Activated T-cell treated with anti-CD3 and anti-CD28 coated beads, Interleukin-2, amount 50 U/mL, for 4 hours (primary cell): ENCODE measurements at regions not wholly inside any gene's neighbourhood (a gene's known extent, or its start where the extent isn't known, plus 50 kb on each side); places are given as distances from the start of the nearest gene placed in this dataset.
"Not testable (repeated sequence)": the region's sequence is repeated elsewhere in the genome, so short reads cannot be mapped to it uniquely, and the experiment has no call there.

Source experiments
- ATAC-seq, 2 donors: fragments of 200-7000 bp; cut with Tn5 transposase; one replicate each; pipeline ENCODE4 v1.10.0; 2021
- DNase-seq: peaks from one replicate; pipeline ENCODE4 v3.0.0-alpha.2; 2020
- H3K27me3 Mint-ChIP-seq: one replicate; pipeline ENCODE4 v1.8.0; 2021; ENCODE audit warnings: low read depth, mixed read lengths
- H3K36me3 Mint-ChIP-seq: one replicate; pipeline ENCODE4 v1.8.0; 2022; ENCODE audit warnings: mixed read lengths; ENCODE audit not compliant: insufficient read depth
- H3K4me1 Mint-ChIP-seq: one replicate; pipeline ENCODE4 v1.8.0; 2021; ENCODE audit warnings: low read depth, mixed read lengths
- H3K4me3 Mint-ChIP-seq: one replicate; pipeline ENCODE4 v1.8.0; 2021; ENCODE audit warnings: mild to moderate bottlenecking, moderate library complexity, mixed read lengths
- H3K9me3 Mint-ChIP-seq: one replicate; pipeline ENCODE4 v1.8.0; 2021; ENCODE audit warnings: mixed read lengths

- Mint-ChIP-seq H3K27me3 (no peaks in the 10 kb centered on the region), H3K9me3 (peaks cover 5% of the 10 kb centered on the region), H3K4me1 (no peaks in the 10 kb centered on the region), H3K36me3 (no peaks in the 10 kb centered on the region), H3K4me3 (no peak overlapping the region)
- ATAC-seq (no peak), DNase-seq (no peak)
Observed at GRCh38 chr18:8908792-8909510, 193.5 kb upstream of the NDUFV2 start.

- H3K4me3 Mint-ChIP-seq, result no peak overlapping the region
- no peaks in the 10 kb centered on the region for H3K27me3 Mint-ChIP-seq
Observed at GRCh38 chr18:8910186-8910822, 192.2 kb upstream of the NDUFV2 start.

GRCh38 chr18:8910843-8911242, 191.7 kb upstream of the NDUFV2 start:
- H3K4me1 Mint-ChIP-seq, result peaks cover 2% of the 10 kb centered on the region

More at GRCh38 chr18:8910186-8910822, 192.2 kb upstream of the NDUFV2 start:
- ATAC-seq, result no peak
- H3K36me3 Mint-ChIP-seq, result no peaks in the 10 kb centered on the region
- peaks cover 14% of the 10 kb centered on the region for H3K9me3 Mint-ChIP-seq
- peaks cover 2% of the 10 kb centered on the region for H3K4me1 Mint-ChIP-seq
- no peak for DNase-seq

GRCh38 chr18:8911408-8912340, 190.8 kb upstream of the NDUFV2 start:
- Mint-ChIP-seq H3K4me1 (peaks cover 2% of the 10 kb centered on the region), H3K4me3 (no peak overlapping the region)
- ATAC-seq, result no peak

More at GRCh38 chr18:8910843-8911242, 191.7 kb upstream of the NDUFV2 start:
- DNase-seq (no peak), ATAC-seq (no peak)
- no peaks in the 10 kb centered on the region for H3K36me3 Mint-ChIP-seq
- H3K4me3 Mint-ChIP-seq, result no peak overlapping the region
- no peaks in the 10 kb centered on the region for H3K27me3 Mint-ChIP-seq
- peaks cover 14% of the 10 kb centered on the region for H3K9me3 Mint-ChIP-seq

GRCh38 chr18:8912348-8913326, 189.9 kb upstream of the NDUFV2 start:
- H3K27me3 Mint-ChIP-seq, result no peaks in the 10 kb centered on the region

More at GRCh38 chr18:8911408-8912340, 190.8 kb upstream of the NDUFV2 start:
- Mint-ChIP-seq H3K9me3 (peaks cover 14% of the 10 kb centered on the region), H3K27me3 (no peaks in the 10 kb centered on the region), H3K36me3 (no peaks in the 10 kb centered on the region)
- no peak for DNase-seq

GRCh38 chr18:8913606-8914403, 188.7 kb upstream of the NDUFV2 start:
- H3K9me3 Mint-ChIP-seq, result peaks cover 14% of the 10 kb centered on the region
- not testable (repeated sequence) for DNase-seq, ATAC-seq, H3K36me3 Mint-ChIP-seq, H3K4me1 Mint-ChIP-seq, H3K4me3 Mint-ChIP-seq, H3K27me3 Mint-ChIP-seq

More at GRCh38 chr18:8912348-8913326, 189.9 kb upstream of the NDUFV2 start:
- Mint-ChIP-seq H3K9me3 (peaks cover 14% of the 10 kb centered on the region), H3K36me3 (no peaks in the 10 kb centered on the region), H3K4me3 (no peak overlapping the region), H3K4me1 (peaks cover 2% of the 10 kb centered on the region)
- ATAC-seq (no peak), DNase-seq (no peak)

GRCh38 chr18:8914404-8915264, 187.9 kb upstream of the NDUFV2 start:
- H3K9me3 Mint-ChIP-seq, result peaks cover 14% of the 10 kb centered on the region
- H3K4me1 Mint-ChIP-seq, H3K4me3 Mint-ChIP-seq, H3K36me3 Mint-ChIP-seq, DNase-seq, ATAC-seq, H3K27me3 Mint-ChIP-seq: not testable (repeated sequence)

GRCh38 chr18:8920856-8921787, 181.4 kb upstream of the NDUFV2 start:
- not testable (repeated sequence) for H3K9me3 Mint-ChIP-seq, H3K4me1 Mint-ChIP-seq, ATAC-seq, DNase-seq, H3K27me3 Mint-ChIP-seq, H3K4me3 Mint-ChIP-seq, H3K36me3 Mint-ChIP-seq

- ATAC-seq (no peak), DNase-seq (no peak)
- H3K4me3 Mint-ChIP-seq, result no peak overlapping the region
- peaks cover 20% of the 10 kb centered on the region for H3K9me3 Mint-ChIP-seq
- H3K36me3 Mint-ChIP-seq, result no peaks in the 10 kb centered on the region
- H3K27me3 Mint-ChIP-seq, result peaks cover 6% of the 10 kb centered on the region
- H3K4me1 Mint-ChIP-seq, result no peaks in the 10 kb centered on the region
Observed at GRCh38 chr18:8926464-8926863, 176.0 kb upstream of the NDUFV2 start.

- ATAC-seq, result no peak
- H3K27me3 Mint-ChIP-seq, result peaks cover 8% of the 10 kb centered on the region
Observed at GRCh38 chr18:8928044-8928443, 174.5 kb upstream of the NDUFV2 start.

More at GRCh38 chr18:8928044-8928443, 174.5 kb upstream of the NDUFV2 start:
- Mint-ChIP-seq H3K9me3 (peaks cover 20% of the 10 kb centered on the region), H3K36me3 (no peaks in the 10 kb centered on the region), H3K4me1 (no peaks in the 10 kb centered on the region), H3K4me3 (no peak overlapping the region)
- DNase-seq, result no peak
